OCI-LY3 (cell line): ENCODE measurements at regions not wholly inside any gene's neighbourhood (a gene's known extent, or its start where the extent isn't known, plus 50 kb on each side); places are given as distances from the start of the nearest gene placed in this dataset.

ENCODE experiments used
- H2AFZ ChIP-seq: fragments of 200-600, 300-600 bp; shearing (Covaris generic); 2 replicates; pipeline ENCODE4 v1.6.0; 2014; ENCODE audit warnings: antibody characterized with exemption, low read depth, low read length
- H3K27ac ChIP-seq: fragments of 200-600, 300-600 bp; sonication (generic); 2 replicates; pipeline ENCODE4 v1.5.1; 2014; ENCODE audit warnings: mild to moderate bottlenecking, low read length, moderate library complexity, mixed read lengths
- H3K27me3 ChIP-seq: fragments of 200-600, 300-600 bp; sonication (generic); 2 replicates; pipeline ENCODE4 v1.6.1; 2014; ENCODE audit warnings: low read depth, low read length, mixed read lengths
- H3K36me3 ChIP-seq: fragments of 200-600, 300-600 bp; sonication (generic); replicated peaks from 2 replicates; pipeline ENCODE3; 2014; ENCODE audit warnings: low read depth, low read length, mixed read lengths
- H3K4me1 ChIP-seq: fragments of 300-600, 200-600 bp; sonication (generic); 2 replicates; pipeline ENCODE4 v1.6.1; 2014; ENCODE audit warnings: low read length, mixed read lengths
- H3K4me2 ChIP-seq: fragments of 200-600, 300-600 bp; sonication (generic); 2 replicates; pipeline ENCODE4 v1.6.1; 2014; ENCODE audit warnings: low read length, mixed read lengths
- H3K4me3 ChIP-seq: fragments of 300-600, 200-600 bp; sonication (generic); 2 replicates; pipeline ENCODE4 v1.5.1; 2014; ENCODE audit warnings: antibody characterized with exemption, mild to moderate bottlenecking, low read length, moderate library complexity
- H3K79me2 ChIP-seq: fragments of 300-600, 200-600 bp; shearing (Covaris generic); 2 replicates; pipeline ENCODE4 v1.6.1; 2014; ENCODE audit warnings: mild to moderate bottlenecking, low read length, mixed read lengths
- H3K9ac ChIP-seq: fragments of 300-600, 200-600 bp; shearing (Covaris generic); 2 replicates; pipeline ENCODE4 v1.6.0; 2014; ENCODE audit warnings: mild to moderate bottlenecking, low read length, moderate library complexity
- H3K9me3 ChIP-seq: fragments of 200-600, 300-600 bp; shearing (Covaris generic); 2 replicates; pipeline ENCODE4 v1.6.1; 2014; ENCODE audit warnings: low read length, mixed read lengths; ENCODE audit not compliant: insufficient read depth
- H4K20me1 ChIP-seq: fragments of 200-600, 300-600 bp; sonication (generic); 2 replicates; pipeline ENCODE4 v1.6.1; 2016; ENCODE audit warnings: low read length, mixed read lengths; ENCODE audit not compliant: insufficient read depth
- EZH2phosphoT487 ChIP-seq: fragments of 200-600 bp; shearing (Covaris generic); IDR thresholded peaks from 2 replicates; pipeline ENCODE4 v1.6.1; 2018; ENCODE audit warnings: antibody characterized with exemption, mixed run types, low read depth
- TF ChIP-seq, protein P1 (sequence below): fragments of 200-600, 300-600 bp; sonication (generic); IDR thresholded peaks from 2 replicates; pipeline ENCODE4 v1.5.1; 2014; ENCODE audit warnings: antibody characterized with exemption, low read length, low read depth

- H3K4me2 ChIP-seq, result no peak overlapping the region
- no peaks in the 10 kb centered on the region for H3K27me3 ChIP-seq
- TF ChIP-seq, protein P1, sequence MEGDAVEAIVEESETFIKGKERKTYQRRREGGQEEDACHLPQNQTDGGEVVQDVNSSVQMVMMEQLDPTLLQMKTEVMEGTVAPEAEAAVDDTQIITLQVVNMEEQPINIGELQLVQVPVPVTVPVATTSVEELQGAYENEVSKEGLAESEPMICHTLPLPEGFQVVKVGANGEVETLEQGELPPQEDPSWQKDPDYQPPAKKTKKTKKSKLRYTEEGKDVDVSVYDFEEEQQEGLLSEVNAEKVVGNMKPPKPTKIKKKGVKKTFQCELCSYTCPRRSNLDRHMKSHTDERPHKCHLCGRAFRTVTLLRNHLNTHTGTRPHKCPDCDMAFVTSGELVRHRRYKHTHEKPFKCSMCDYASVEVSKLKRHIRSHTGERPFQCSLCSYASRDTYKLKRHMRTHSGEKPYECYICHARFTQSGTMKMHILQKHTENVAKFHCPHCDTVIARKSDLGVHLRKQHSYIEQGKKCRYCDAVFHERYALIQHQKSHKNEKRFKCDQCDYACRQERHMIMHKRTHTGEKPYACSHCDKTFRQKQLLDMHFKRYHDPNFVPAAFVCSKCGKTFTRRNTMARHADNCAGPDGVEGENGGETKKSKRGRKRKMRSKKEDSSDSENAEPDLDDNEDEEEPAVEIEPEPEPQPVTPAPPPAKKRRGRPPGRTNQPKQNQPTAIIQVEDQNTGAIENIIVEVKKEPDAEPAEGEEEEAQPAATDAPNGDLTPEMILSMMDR, result peak; percentile 53
- TF ChIP-seq EZH2phosphoT487, result no peak
- no peak overlapping the region for H3K9ac ChIP-seq
- H3K4me1 ChIP-seq, result peaks cover 10% of the 10 kb centered on the region
- H3K27ac ChIP-seq, result no peak overlapping the region
- no peaks in the 10 kb centered on the region for H3K79me2 ChIP-seq
- peaks cover 4% of the 10 kb centered on the region for H3K36me3 ChIP-seq
- H3K4me3 ChIP-seq, result no peak overlapping the region
- no peak overlapping the region for H2AFZ ChIP-seq
- H3K9me3 ChIP-seq, result no peaks in the 10 kb centered on the region
- H4K20me1 ChIP-seq, result no peaks in the 10 kb centered on the region
Observed at GRCh38 chr4:58732973-58733372, 1622.8 kb upstream of the IGFBP7 start.

DNA sequence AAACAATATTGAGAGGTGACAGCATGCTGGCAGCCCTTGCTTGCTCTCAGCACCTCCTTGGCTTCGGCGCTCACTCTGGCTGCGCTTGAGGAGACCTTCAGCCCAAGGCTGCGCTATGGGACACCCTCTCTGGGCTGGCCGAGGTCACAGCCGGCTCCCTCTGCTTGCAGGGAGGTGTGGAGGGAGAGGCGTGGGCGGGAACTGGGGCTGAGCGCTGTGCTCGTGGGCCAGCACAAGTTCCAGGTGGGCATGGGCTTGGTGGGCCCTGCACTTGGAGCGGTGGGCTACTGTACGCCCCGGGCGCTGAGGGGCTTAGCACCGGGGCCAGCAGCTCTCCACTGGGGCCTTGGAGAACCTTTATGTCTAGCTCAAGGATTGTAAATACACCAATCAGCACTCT is 1613.8 kb upstream of the IGFBP7 start:
- 0 out of 2 replicates have a peak, but pooled peaks cover 3% of the 10 kb centered on the region for H3K4me1 ChIP-seq
- TF ChIP-seq, protein P1, result no peak
- H3K27ac ChIP-seq, result no peak overlapping the region
- H3K27me3 ChIP-seq, result no peaks in the 10 kb centered on the region
- H3K9me3 ChIP-seq, result no peaks in the 10 kb centered on the region
- no peak overlapping the region for H3K4me2 ChIP-seq
- no peak overlapping the region for H3K4me3 ChIP-seq
- no peak overlapping the region for H2AFZ ChIP-seq
- H3K36me3 ChIP-seq, result no peaks in the 10 kb centered on the region
- H3K79me2 ChIP-seq, result no peaks in the 10 kb centered on the region
- H3K9ac ChIP-seq, result no peak overlapping the region
- no peaks in the 10 kb centered on the region for H4K20me1 ChIP-seq

GRCh38 chr4:58711039-58711438 is 1600.9 kb upstream of the IGFBP7 start:
- Histone ChIP-seq H4K20me1 (no peaks in the 10 kb centered on the region), H3K4me3 (no peak overlapping the region), H3K27ac (no peak overlapping the region), H3K79me2 (no peaks in the 10 kb centered on the region), H3K9ac (no peak overlapping the region), H2AFZ (no peak overlapping the region), H3K4me2 (no peak overlapping the region), H3K36me3 (no peaks in the 10 kb centered on the region), H3K27me3 (no peaks in the 10 kb centered on the region), H3K4me1 (no peaks in the 10 kb centered on the region), H3K9me3 (no peaks in the 10 kb centered on the region)
- TF ChIP-seq, protein P1, result no peak
- TF ChIP-seq EZH2phosphoT487, result no peak

DNA sequence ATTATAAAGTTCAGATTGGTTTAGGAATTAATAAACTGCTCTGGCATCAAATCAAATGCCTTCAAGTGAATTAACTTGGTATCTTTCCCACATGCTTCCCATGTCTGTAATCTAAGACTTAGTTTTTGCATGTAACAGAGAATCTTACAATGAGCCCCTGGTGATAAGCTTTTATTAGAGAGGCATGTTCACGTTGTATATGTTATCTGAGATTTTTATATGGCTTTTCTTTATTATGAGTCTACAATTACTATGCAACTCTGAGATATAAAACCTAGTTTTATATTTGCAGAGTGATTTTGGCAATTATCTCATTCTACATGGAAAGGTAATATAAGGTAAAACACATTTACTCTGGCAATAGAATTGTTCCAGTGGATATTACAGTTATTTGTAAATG is 1578.4 kb upstream of the IGFBP7 start:
- Histone ChIP-seq H3K4me3 (no peak overlapping the region), H3K9me3 (no peaks in the 10 kb centered on the region), H3K9ac (no peak overlapping the region), H4K20me1 (no peaks in the 10 kb centered on the region), H3K27ac (no peak overlapping the region), H3K79me2 (no peaks in the 10 kb centered on the region), H3K36me3 (no peaks in the 10 kb centered on the region), H2AFZ (no peak overlapping the region), H3K4me1 (no peaks in the 10 kb centered on the region), H3K27me3 (no peaks in the 10 kb centered on the region), H3K4me2 (no peak overlapping the region)
- TF ChIP-seq, protein P1, result no peak
- TF ChIP-seq EZH2phosphoT487, result no peak
